ENCODE measurements at regions not wholly inside any gene's neighbourhood (a gene's known extent, or its start where the extent isn't known, plus 50 kb on each side); places are given as distances from the start of the nearest gene placed in this dataset.

DNA sequence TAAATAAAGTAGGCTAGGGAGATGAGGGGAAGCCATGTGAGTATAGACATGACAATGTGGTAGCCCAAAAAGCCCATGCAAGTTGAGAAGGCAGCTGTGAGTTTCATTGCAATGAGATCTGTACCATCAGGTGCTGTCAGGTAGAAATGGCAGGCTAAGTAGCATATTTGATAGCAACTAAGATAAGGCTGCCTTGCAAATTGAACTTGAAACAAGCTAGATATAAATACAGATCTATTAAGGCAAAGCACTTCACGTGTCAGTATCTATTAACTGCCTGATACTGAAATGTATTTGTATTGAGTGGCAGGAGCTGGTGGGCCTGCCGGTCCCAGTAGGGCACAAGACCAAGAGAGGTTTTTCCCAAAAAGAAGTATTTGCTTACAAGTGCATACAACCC lies 419.9 kb downstream of the TDRD15 start:
- no peak for DNase-seq

DNA sequence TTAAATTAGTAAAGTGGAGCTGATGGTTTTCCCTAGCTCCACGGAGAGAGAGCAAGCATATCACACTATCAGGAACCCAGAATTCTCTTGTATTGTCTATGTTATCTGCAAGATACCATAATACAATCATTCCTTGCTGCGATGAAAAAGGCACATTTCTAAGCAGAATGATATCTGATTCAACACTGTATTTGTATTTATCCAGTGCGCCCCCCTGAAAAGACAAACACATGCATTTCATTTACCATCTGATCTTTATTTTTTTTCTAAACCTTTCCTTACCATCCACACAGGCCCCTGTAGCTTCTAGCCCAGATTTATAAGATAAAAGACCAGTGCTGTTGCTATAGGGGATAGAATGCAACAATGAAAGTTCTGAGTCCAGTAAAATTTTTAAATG lies 420.6 kb downstream of the TDRD15 start:
- no peak for DNase-seq

DNA sequence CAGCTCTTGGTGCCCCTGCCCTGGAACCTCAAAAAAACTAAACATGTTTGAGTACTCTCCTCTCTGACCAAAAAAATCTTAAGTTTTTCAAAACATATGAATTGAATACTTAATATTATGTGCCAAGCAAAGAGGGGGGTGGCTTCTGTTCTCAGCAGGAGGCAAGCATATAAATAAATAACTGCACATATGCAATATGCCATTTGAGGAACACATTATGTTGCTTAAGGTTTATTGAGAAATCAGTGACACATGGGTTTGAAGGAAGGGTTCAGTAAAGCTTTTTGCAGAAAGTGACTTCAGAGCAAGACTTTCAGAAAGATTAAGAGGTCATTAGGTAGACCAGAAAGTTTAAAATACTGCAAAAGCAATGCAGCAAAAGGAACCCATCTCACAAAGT lies 429.2 kb downstream of the TDRD15 start:
- DNase-seq, result no peak

DNA sequence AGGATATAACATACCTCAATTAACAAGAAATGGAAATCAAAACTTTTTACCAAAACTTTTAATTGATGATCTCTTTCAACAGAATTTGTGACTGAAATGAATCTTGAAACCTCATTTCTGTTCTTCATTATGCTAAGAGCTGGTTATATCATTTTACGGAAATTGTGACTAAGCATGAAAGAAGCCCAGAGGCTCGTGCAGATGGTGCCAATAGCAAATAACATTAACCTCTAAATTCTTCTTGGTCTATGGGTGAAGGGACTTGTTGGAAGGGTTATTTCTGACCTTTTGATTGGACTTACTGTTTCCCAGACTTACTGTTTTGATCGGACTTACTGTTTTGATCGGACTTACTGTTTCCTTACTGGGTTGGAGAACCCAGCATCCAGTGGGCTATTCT lies 435.6 kb downstream of the TDRD15 start:
- DNase-seq, result no peak

DNA sequence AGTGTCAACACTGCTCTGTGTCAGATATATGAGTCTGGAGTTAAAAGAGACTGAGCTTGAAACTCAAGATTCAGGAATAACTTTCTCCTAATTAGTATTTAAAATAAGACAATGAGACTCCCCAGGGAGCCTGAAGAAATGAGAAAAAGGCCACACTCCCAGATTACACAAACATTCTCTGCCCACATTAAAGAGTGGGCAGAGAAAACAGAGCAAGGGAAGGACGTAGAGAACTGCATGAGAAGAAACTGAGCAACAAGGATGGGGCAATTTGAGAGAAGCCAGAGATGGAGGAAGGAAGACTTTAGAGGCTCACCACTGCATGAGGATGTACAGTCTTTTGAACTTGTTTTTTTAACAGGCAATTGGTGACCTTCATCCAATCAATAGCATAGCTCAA lies 438.2 kb downstream of the TDRD15 start:
- DNase-seq, result no peak

DNA sequence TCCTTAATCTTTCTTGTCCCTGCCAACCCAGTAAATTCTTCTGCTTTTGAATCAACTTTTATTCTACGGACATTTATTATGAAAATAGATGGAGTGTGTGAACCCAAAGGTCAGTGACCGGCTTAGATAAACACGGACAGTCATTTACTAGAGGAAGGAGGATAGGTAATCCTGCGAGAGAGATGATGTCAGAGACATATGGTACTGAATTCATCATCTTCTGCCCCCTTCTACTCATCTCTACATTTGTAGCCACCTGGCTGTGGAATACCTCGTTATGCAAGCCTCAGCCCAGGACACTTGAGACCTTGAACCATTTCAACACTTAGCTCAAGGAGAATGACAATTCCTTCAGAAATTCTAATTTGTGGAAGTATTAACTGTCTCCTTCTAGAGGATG lies 443.6 kb downstream of the TDRD15 start:
- no peak for DNase-seq

DNA sequence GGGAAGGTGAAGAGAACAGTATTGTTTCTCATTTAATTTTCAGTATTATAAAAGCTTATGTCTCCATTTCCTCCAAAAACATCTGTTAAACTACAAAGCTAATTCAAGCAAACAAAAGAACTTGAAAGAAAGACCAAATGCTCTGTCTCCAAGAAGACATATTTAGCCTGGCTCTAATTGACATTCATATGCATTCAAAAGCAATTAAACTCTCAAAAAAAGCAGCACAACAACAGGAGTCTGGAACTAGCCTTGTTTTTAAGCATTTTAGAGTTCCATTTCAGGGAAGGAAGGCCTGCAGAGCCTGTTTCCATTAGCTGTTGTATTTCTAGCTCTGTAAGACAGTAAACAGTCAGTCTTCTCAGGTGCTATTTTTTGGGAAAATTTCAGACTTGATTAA lies 447.9 kb downstream of the TDRD15 start:
- no peak for DNase-seq

DNA sequence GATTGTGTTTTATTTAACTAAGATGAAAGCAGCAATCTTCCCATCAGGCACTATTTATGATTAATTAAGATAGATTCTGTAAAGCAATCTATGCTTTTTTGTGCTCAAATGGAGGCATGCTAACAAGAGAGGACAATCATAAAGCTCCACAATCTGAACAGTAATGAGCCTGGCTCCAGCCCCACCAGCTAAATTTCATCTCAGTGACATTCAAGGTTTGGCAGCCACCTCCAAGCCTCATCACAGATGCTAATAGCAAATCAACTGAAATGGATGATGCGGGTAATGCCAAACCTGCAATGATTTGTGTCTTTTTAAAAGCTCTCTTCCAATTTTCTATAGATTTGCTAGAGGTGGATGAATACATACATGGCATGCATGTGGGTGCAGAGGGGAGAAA lies 456.6 kb downstream of the TDRD15 start:
- no peak for DNase-seq

DNA sequence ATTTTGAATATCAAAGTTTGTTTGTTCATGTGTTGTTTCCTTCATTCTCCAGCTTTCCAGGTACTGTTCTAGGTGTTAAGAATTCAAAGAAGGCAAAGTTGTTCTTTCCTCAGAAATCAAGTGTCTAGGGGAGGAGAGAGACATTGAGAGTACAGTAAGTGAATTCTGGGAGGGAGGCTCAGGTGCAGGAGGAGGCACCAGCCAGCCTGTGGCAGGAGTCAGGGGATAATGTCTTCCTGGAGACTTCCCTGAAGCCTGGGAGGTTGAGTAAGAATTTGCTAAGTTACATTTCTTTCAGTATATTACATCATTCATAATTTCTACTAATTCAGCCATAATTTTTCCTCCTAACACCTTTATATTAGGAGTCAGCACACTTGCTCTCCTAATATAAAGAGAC lies 462.1 kb downstream of the TDRD15 start:
- no peak for DNase-seq

DNA sequence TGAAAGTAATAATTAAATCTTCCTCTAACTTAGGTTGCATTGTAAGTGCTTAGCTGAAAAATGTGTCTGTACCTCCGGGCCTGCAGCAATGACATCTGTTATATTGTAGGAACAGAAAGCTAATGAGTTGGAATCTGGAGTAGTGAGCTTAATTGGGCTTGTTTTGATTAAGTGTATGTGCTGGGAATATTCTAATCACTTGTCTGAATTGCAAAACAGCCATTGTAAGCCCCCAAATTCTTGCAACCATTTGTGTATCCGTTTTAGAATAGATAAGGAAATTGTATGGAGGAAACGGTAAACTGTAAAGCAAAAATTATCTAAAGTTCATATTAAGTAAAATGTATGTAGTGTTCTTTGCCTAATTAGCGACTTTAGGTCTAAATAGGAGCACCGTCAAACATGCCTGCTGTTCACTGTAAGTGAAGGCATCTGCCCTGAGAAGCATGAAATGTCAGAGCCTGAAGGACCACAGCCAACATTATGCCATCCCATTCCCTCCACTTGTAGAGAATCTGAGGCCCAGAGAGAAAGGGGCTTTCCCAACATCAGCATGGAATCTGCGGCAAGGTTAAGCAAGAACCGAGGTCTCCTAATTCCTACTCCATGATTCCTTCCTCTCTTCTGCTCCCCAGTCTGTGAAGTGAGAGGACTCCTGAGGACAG lies 466.4 kb downstream of the TDRD15 start:
- no peak for DNase-seq

DNA sequence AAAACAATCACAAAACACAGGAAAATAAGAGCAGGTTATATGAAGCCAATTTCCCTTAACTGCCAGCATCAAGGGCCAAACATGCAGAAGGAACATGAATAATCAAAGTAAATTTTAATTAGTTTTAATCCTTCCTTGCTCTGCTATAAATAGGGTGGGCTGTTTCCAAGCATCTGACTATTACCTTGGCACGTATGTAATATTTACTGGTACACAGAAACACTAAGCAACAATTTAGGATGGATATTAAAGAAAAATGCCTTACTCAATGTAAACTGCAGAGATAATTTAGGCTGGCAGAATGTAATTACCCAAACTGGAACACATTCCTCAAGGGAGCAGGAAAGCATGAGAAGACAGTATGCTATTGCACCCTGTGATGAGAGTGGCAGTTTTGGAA lies 468.2 kb downstream of the TDRD15 start:
- DNase-seq, result no peak

DNA sequence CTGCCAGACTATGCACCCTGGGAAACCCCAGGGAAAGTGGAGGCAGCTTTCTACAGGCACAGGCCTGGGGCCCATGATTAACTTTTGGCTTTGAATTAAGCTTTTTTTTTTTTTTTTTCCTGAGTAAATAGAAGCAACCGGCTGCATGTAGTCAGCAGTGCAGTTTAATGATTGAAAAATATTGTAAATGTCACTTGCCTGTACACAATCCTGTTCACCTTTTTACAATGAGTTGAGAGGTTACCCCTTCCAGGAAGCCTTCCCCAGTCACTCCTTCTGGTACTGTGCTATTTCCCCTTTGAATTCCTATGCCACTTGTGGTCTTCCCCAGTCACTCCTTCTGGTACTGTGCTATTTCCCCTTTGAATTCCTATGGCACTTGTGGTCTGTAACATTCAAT lies 475.6 kb downstream of the TDRD15 start:
- DNase-seq, result no peak

DNA sequence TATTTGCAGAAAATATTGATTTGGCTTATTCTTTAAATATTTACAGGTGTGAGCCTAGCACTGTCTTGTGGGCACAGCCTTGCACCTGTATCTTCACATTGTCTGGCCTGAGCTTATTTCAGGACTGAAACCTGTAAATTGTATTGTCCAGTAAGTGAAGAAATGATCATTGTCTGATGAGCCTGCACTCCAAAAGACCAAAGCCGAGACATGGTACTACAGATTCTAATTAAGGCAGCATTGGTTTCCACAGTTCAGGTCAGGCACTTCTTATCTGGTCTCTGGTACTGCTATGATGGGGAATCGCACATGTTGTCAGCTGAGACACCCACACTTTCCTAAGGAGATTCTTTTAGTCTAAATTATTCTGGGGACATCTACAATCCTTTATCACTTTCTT lies 479.0 kb downstream of the TDRD15 start:
- no peak for DNase-seq

DNA sequence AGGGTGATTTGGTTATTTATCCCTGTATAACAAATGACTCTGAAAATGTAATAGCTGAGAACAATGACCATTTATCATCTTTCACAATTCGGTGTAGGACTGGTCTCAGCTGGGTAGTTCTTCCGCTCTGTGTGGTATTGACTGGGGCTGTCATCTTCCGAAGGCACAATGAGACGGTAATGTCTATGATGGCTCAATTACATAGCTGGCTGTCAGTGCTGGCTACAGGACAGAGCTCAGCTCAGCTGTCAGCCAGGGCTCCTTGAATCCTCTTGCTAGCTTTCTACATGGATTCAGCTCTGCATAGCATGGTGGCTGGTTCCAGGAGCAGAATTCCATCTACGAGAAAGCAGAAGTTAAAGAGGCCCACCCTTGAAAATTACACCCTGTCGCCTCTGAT lies 483.8 kb downstream of the TDRD15 start:
- DNase-seq, result no peak

DNA sequence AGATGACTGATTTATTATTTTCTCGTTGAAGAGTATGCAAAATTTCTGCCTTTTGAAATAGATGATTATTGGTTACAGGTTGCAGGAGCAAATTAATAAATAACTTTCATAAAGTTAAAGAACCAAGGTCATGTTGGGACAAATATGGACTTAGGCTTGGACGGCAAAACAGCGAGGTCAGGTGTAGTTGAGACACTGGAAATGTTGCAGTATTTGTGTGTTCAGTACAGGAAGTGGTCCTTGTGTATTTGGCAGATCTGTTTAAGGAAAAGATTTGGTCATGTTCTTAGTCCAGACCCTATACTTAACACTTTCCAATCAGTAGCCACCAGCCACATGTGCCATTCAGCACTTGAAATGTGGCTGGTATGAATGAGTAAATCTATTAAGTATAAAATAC lies 486.5 kb downstream of the TDRD15 start:
- DNase-seq, result no peak

DNA sequence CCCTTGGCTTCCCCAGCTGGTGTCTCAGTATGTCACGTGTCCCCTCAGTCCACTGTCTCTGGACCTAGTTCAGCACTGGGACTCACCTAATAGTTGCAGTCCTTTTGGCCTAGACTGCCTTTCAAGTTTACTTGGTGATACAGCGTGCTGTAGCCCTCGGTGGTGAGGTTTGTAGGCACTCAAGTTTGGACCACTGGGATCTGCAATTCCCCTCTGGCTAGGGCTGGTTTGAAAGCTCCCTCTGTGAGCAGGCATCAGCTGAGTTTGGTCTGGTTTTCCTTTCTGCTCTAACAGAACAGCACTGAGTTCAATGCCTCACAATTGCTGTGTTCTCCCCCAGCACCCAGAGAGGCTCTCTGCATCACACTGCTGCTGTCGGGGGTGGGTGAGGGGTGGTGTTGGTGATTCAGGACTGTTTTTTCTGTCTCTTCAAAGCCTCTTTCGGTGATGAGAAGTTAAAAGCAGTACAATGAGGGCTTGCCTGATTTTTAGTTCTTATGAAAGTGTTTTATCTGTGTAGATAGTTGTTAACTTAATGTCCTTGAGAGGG lies 494.2 kb downstream of the TDRD15 start:
- no peak for DNase-seq

DNA sequence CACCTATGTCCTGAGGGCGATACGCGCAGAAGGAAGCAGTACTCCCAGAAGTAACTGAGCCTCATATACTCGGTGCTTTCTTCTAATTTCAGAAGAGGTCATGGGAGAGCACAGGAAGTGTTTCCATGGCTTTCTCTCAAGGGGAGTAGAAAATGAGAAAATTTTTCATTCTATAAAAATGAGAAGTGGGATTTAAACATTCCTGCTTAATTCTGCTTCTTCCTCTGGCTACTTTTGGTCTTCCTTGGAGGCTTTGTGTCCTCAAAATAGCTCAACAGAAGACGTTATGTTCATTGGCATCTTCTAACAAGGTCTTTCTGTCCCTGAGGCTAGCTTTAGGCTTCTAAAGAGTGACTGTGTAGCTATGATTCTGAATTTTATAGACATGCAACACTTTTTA lies 497.0 kb downstream of the TDRD15 start:
- DNase-seq, result no peak

DNA sequence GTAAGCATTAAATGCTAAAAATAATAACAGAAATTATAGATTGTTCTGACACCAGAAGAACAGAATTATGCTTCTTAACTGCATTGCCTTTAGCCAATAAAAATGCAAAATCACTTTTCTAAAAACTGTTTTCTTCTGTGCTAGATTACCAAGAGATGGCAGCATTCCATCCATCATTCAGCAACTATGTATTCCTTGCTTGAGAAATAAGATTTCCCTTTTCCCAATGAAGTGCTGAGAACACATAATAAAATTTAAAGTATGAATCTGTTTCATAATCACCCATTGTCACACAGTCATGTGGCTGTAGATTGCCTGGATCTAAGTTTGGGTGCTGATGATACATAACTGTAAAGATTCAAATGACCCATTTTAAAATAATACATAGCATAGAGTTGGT lies 504.2 kb downstream of the TDRD15 start:
- no peak for DNase-seq

DNA sequence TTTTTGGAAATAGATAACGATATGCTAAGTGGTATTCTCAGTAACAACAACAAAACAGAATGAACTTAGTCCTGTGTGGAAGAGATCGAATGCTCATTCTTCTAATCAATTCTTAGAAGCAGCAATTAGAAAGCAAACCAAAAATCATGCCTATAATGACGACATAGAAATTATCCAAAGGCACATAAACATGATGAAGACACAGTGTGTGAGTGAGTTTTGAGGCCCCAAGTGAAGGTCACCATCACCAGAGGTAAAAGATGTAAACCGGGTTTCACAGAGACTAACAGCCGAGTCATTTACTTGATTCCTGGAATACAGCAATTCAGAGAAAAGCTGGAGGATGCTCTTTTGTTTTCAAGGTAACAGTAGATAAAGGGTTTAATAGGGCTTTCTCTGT lies 509.2 kb downstream of the TDRD15 start:
- no peak for DNase-seq

DNA sequence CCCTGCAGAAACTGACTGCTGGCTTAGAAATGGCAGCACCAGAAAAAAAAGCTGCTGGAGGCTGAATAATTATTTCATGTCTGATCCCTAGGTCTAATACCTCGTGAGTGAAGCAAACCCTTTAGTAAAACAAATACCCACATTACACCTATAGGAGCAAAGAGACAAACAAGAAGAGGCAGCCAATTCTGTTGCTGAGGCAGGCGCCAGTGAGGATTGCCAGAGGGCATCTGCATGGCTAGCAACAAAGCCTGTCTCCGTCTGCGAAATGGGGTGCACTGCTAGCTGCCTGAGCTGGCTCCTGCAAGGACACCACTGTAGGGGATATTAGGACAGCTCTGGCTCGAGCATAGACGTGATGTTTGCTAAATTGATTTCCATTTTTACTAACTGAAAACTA lies 509.7 kb downstream of the TDRD15 start:
- DNase-seq, result no peak

DNA sequence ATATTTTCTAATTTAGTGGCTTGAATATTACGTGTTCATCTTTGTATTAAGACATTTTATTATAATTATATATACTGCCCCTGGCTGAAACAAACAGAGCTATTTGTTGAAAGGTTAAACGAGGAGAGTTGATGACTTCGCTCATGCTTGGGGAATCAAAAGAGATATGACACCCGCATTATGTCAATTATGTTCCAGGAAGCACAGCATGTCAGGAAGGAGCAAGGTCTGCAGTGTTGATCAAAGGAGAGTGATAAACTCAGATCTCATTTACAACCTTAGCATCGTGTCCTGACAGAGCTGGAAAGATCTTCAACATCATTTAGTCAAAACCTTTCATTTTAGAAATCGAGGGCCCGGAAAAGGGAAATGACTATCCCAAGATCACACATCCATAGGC lies 510.1 kb downstream of the TDRD15 start:
- DNase-seq, result no peak

DNA sequence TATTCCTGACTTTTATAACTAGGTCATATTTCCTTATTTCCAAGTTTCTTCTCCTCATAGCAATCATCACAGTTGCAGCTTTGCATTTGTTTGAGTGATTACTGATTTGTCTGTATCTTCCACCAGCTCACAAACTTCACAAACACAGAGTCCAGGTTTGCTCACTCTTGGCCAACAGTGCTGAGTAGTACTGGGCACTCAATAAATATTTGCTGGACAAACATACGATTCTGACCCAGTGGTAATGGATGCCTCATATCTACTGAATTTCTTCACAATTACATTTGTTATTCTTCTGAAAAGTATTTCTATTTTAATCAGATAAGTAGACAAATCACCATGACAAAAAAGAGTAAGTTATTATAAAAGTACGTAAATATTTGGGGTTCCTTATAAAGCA lies 516.3 kb downstream of the TDRD15 start:
- DNase-seq, result no peak

DNA sequence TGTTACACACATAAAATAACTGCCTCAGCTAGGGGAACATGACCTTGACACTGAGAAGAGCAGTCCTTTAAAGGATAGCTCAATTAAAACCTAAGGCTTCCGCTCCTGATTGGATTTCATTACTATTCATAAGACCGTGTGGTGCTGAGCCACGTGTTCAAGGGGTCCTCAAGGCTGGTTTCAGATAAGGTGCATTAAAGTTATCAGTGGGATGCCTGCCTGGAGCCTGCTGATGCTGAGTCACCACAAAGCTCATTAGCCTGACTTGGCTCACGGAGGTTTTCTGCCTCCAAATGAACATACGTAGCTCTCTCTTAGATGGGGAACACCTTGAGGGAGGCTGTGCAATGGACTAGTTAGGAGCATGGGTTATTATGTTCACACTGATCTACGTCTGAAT lies 518.9 kb downstream of the TDRD15 start:
- DNase-seq, result no peak

DNA sequence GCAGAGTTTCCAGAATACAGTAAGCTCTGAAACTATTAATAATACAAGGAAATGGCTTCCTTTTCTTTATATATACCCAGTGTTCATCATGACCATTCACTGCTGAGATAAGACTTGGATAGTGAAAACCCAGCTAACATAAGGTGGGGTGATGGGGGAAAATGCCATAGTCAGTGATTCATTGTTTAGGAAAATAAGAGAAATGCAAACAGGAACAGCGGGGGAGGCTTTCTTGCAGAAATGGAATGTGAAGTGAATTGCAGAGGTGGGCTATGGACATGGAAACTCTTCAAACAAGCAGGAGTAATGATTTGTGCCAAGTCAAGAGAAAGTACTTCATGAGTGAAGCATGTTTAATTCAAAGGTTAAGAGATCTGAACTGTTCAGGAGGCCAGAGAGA lies 519.4 kb downstream of the TDRD15 start:
- no peak for DNase-seq

DNA sequence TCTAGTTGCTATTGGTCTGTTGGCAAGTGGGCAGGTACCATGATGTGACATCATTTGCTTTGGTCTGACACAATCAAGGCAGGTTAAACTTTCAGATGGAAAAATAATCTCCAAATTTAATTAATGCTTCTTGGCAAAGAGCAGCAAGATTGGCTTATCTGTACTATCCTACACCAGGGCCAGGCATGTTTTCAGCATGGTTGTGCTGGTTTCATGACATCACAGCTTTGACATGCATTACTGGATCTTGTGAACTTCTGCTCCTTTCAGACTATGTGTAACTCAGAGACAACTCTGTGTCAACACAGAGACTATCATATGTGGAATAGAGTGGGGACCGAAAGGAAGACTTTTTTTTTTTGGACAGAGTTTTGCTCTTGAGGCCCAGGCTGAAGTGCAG lies 520.5 kb downstream of the TDRD15 start:
- DNase-seq, result no peak

DNA sequence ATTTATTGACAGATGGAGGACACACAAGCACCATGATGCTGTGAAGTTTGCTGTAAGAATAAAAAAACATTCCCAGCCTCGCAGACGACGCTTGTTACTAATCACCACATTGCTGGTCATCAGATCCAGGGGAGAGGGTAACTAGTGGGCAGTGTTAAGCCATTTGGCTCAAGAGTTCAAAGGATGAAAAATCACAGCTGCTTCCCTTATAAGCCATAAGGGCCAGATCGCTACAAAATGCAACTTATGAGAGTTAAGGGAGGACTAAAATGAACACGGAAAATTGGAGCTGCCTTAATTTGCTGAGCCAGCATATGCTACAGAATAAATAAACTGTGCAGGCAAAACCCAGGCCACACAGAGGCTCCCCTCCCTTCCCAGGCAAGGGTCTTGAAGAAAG lies 522.6 kb downstream of the TDRD15 start:
- no peak for DNase-seq

Measured in activated naive CD4-positive, alpha-beta T cell treated with anti-CD3 and anti-CD28 coated beads, Interleukin-2, amount 50 U/mL, for 16 hours (primary cell).